Activated CD8-positive, alpha-beta T cell treated with anti-CD3 and anti-CD28 coated beads for 36 hours (primary cell): ENCODE measurements at regions not wholly inside any gene's neighbourhood (a gene's known extent, or its start where the extent isn't known, plus 50 kb on each side); places are given as distances from the start of the nearest gene placed in this dataset.

Experiments
- ATAC-seq: fragments of 200-7000 bp; cut with Tn5 transposase; one replicate; pipeline ENCODE4 v1.10.0; 2021; ENCODE audit warnings: mild to moderate bottlenecking, moderate library complexity
- CTCF ChIA-PET: fragments of 350-600 bp; sonication (Branson Sonifier 250); formaldehyde crosslinking; loops from one replicate; lab custom pipeline; 2021; ENCODE audit warnings: antibody characterized with exemption; lab: Charles Lee
- POLR2A ChIA-PET: fragments of 350-600 bp; sonication (Branson Sonifier 250); formaldehyde crosslinking; loops from one replicate; lab custom pipeline; 2021; ENCODE audit warnings: antibody characterized with exemption; lab: Charles Lee
- DNase-seq: peaks from one replicate; pipeline ENCODE4 v3.0.0-alpha.2; 2020
- H3K27ac Mint-ChIP-seq: one replicate; pipeline ENCODE4 v1.8.0; 2021; ENCODE audit warnings: mild to moderate bottlenecking, mixed read lengths
- H3K27me3 Mint-ChIP-seq: one replicate; pipeline ENCODE4 v1.8.0; 2021; ENCODE audit warnings: mixed read lengths
- H3K36me3 Mint-ChIP-seq: one replicate; pipeline ENCODE4 v1.8.0; 2021; ENCODE audit warnings: low read depth, mixed read lengths
- H3K4me1 Mint-ChIP-seq: one replicate; pipeline ENCODE4 v1.8.0; 2021; ENCODE audit warnings: low read depth, mixed read lengths
- H3K4me3 Mint-ChIP-seq: one replicate; pipeline ENCODE4 v1.8.0; 2021; ENCODE audit warnings: mild to moderate bottlenecking, moderate library complexity, mixed read lengths
- H3K9me3 Mint-ChIP-seq: one replicate; pipeline ENCODE4 v1.8.0; 2021; ENCODE audit warnings: mixed read lengths
- intact Hi-C: fragments of 100-400 bp; cut with micrococcal nuclease; formaldehyde crosslinking; loops from one replicate; pipeline ENCODE4 v1.10.0; 2022
- TF ChIP-seq, protein P1 (sequence below): fragments of 200-600 bp; IDR thresholded peaks from one replicate; pipeline ENCODE4 v1.8.0; 2022; ENCODE audit warnings: antibody characterized with exemption, mild to moderate bottlenecking

- no peaks in the 10 kb centered on the region for H3K36me3 Mint-ChIP-seq
- POLR2A ChIA-PET, result no interaction called here
- no peaks in the 10 kb centered on the region for H3K9me3 Mint-ChIP-seq
- no peaks in the 10 kb centered on the region for H3K4me1 Mint-ChIP-seq
- no peak for ATAC-seq
- TF ChIP-seq, protein P1, sequence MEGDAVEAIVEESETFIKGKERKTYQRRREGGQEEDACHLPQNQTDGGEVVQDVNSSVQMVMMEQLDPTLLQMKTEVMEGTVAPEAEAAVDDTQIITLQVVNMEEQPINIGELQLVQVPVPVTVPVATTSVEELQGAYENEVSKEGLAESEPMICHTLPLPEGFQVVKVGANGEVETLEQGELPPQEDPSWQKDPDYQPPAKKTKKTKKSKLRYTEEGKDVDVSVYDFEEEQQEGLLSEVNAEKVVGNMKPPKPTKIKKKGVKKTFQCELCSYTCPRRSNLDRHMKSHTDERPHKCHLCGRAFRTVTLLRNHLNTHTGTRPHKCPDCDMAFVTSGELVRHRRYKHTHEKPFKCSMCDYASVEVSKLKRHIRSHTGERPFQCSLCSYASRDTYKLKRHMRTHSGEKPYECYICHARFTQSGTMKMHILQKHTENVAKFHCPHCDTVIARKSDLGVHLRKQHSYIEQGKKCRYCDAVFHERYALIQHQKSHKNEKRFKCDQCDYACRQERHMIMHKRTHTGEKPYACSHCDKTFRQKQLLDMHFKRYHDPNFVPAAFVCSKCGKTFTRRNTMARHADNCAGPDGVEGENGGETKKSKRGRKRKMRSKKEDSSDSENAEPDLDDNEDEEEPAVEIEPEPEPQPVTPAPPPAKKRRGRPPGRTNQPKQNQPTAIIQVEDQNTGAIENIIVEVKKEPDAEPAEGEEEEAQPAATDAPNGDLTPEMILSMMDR, result no peak
- H3K4me3 Mint-ChIP-seq, result no peak overlapping the region
- no peak overlapping the region for H3K27ac Mint-ChIP-seq
- CTCF ChIA-PET, result no interaction called here
- intact Hi-C loops, result no loop called here
- H3K27me3 Mint-ChIP-seq, result no peaks in the 10 kb centered on the region
- no peak for DNase-seq
Observed at GRCh38 chr16:59740858-59741257, 1006.7 kb upstream of the GOT2 start.

DNA sequence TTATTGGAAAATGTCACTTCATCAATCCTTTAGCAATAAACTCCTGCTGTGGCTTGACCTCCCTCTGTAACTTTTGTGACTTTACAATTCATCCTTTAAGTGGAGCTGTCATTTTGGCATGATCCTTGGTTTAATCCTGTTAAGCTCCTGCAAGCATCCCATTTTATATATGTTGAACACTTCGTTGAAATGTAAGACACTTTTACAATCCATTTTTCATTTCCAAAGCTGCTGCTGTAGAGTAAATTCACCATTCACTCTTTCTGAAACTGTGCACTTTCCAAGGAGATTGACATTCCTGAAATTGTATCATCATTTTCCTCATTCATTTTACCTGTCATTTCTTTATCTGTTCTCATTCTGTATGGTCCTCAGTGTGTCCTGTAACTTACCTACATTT, 1003.2 kb upstream of the GOT2 start:
- H3K27ac Mint-ChIP-seq, result no peak overlapping the region
- H3K27me3 Mint-ChIP-seq, result no peaks in the 10 kb centered on the region
- ATAC-seq (no peak), DNase-seq (no peak)
- H3K9me3 Mint-ChIP-seq, result peaks cover 2% of the 10 kb centered on the region
- intact Hi-C loops, result no loop called here
- H3K36me3 Mint-ChIP-seq, result no peaks in the 10 kb centered on the region
- ChIA-PET CTCF (no interaction called here), POLR2A (no interaction called here)
- TF ChIP-seq, protein P1, result no peak
- no peak overlapping the region for H3K4me3 Mint-ChIP-seq
- no peaks in the 10 kb centered on the region for H3K4me1 Mint-ChIP-seq

- Mint-ChIP-seq H3K4me3 (no peak overlapping the region), H3K36me3 (no peaks in the 10 kb centered on the region), H3K27me3 (no peaks in the 10 kb centered on the region), H3K9me3 (peaks cover 2% of the 10 kb centered on the region), H3K4me1 (no peaks in the 10 kb centered on the region), H3K27ac (no peak overlapping the region)
- CTCF ChIA-PET, result interaction anchor here (1.4 kb wide), 1 partner anchor 21 kb away, joined by 3 read pairs; no protein-coding TSS in a partner anchor
- ATAC-seq, result no peak
- POLR2A ChIA-PET, result no interaction called here
- intact Hi-C loops, result no loop called here
- TF ChIP-seq, protein P1, result no peak
- no peak for DNase-seq
Observed at GRCh38 chr16:59733321-59733720, 999.2 kb upstream of the GOT2 start.

DNA sequence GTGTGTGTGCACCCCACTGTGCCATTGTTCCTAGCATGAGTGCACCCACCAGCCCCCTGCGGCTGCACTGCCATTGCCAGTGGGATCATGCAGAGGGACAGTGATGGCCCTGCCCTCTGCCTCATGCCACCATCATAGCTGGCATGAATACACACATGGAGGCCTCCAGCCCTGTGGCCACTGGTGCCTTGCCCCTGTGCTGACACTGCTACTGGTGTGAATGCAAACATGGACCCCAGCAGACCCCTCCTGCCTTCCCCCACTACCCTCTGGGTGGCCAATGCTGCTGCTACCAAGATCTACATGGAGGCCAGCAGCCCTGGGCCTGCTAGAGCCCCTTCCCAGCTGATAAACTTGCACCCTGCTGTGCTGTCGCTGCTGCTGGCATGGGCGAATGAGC, 995.5 kb upstream of the GOT2 start:
- Mint-ChIP-seq H3K4me3 (no peak overlapping the region), H3K27me3 (no peaks in the 10 kb centered on the region), H3K27ac (no peak overlapping the region), H3K4me1 (no peaks in the 10 kb centered on the region), H3K36me3 (no peaks in the 10 kb centered on the region), H3K9me3 (peaks cover under 1% of the 10 kb centered on the region)
- DNase-seq, result no peak
- no peak for ATAC-seq
- ChIA-PET POLR2A (no interaction called here), CTCF (no interaction called here)
- intact Hi-C loops, result no loop called here
- TF ChIP-seq, protein P1, result no peak

GRCh38 chr16:59719121-59719520, 985.0 kb upstream of the GOT2 start:
- Mint-ChIP-seq H3K27ac (no peak overlapping the region), H3K9me3 (no peaks in the 10 kb centered on the region), H3K36me3 (no peaks in the 10 kb centered on the region), H3K27me3 (no peaks in the 10 kb centered on the region), H3K4me1 (no peaks in the 10 kb centered on the region), H3K4me3 (no peak overlapping the region)
- POLR2A ChIA-PET, result no interaction called here
- no peak for DNase-seq
- ATAC-seq, result no peak
- TF ChIP-seq, protein P1, result no peak
- CTCF ChIA-PET, result no interaction called here
- intact Hi-C loops, result no loop called here
